LoVo (cell line): ENCODE measurements at regions not wholly inside any gene's neighbourhood (a gene's known extent, or its start where the extent isn't known, plus 50 kb on each side); places are given as distances from the start of the nearest gene placed in this dataset.

Source experiments
- DNase-seq: peaks from one replicate; pipeline ENCODE4 v3.0.0-alpha.2; 2016; ENCODE audit warnings: low spot score

DNA sequence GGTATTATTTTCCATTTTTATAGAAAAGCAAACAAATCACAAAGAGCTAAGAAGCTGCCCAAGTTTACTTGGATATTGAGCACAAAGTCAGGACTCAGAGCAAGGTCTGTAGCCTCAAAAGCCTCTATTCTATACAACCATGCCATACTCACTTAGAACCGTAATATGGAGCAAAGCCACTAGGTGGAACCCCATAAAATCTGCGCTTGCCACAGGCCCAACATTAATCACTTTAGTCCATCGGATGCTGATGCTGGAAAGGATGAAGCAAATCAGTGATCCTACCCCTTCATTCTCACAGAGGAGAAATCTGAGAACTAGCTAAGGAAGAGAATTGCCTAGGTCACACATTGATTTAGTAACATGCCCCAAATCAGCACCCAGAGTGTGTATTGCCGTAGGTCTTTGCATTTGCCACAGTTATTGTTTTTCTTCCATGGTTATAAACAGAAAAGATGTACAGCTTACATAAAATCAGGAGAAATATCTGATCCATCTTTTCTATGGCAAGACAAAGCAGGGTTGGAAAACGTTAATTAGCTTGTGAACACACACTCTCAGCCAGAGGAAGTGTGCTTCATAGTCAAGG, 56.7 kb upstream of the RAB38 start:
- DNase-seq = peak; percentile 24

DNA sequence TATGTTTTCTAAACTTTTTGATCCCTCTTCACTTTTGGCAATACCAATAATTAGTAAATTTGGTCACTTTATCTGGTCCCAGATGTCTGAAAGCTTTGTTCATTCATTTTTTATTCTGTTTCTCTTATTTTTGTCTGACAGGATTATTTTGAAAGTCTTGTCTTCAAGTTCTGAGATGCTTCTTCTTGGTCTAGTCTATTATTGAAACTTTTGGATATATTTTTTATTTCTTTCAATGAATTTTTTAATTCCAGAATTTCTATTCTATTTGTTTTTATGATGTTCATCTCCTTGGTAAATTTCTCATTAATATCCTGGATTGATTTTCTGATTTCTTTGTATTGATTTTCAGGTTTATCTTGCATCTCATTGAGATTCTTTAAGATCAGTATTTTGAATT, 54.1 kb upstream of the RAB38 start:
- DNase-seq = no peak
